LNCAP (cell line): ENCODE measurements at regions not wholly inside any gene's neighbourhood (a gene's known extent, or its start where the extent isn't known, plus 50 kb on each side); places are given as distances from the start of the nearest gene placed in this dataset.

Source experiments
- TF ChIP-seq, protein P1 (sequence below): fragments of 450-650 bp; IDR thresholded peaks from 2 replicates; pipeline ENCODE4 v1.5.1; 2017; ENCODE audit warnings: mild to moderate bottlenecking

GRCh38 chrX:45689971-45690370 lies 489.3 kb upstream of the DIPK2B start:
- TF ChIP-seq, protein P1, sequence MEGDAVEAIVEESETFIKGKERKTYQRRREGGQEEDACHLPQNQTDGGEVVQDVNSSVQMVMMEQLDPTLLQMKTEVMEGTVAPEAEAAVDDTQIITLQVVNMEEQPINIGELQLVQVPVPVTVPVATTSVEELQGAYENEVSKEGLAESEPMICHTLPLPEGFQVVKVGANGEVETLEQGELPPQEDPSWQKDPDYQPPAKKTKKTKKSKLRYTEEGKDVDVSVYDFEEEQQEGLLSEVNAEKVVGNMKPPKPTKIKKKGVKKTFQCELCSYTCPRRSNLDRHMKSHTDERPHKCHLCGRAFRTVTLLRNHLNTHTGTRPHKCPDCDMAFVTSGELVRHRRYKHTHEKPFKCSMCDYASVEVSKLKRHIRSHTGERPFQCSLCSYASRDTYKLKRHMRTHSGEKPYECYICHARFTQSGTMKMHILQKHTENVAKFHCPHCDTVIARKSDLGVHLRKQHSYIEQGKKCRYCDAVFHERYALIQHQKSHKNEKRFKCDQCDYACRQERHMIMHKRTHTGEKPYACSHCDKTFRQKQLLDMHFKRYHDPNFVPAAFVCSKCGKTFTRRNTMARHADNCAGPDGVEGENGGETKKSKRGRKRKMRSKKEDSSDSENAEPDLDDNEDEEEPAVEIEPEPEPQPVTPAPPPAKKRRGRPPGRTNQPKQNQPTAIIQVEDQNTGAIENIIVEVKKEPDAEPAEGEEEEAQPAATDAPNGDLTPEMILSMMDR = no peak

- TF ChIP-seq, protein P1 = no peak
Observed at GRCh38 chrX:45683914-45684313, 483.2 kb upstream of the DIPK2B start.

- TF ChIP-seq, protein P1 = no peak
Observed at GRCh38 chrX:45681891-45682290, 481.2 kb upstream of the DIPK2B start.

DNA sequence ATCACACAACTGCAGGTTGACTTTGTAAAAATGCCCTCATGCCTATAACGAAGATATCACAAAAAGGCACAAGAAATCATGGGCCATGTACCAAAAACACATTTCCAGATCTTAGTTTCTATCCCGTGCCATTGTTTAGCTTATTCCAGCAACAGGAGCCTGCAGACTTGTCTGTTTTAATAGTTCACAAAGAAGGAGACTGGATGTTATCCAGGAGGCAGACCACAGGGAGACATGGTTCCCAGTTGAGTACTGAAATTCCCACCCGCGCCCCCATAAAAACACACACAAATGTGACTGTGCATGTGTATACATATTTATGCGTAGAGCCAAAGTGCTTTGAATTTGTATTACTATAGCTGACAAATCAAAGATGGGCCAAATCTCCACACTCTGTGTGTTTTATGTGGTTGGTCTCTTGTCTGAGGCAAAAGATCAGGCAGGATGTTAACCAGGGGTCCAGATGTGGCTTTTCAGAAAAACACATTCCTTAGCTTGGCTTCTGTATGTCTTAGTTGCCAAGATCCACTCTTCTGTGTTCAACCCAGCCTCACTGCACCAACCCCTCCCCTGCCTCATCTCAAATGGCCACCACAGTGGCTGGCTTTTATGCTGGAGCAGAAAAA lies 469.2 kb upstream of the DIPK2B start:
- TF ChIP-seq, protein P1 = no peak

GRCh38 chrX:45668686-45669443 lies 468.2 kb upstream of the DIPK2B start:
- TF ChIP-seq, protein P1 = no peak

DNA sequence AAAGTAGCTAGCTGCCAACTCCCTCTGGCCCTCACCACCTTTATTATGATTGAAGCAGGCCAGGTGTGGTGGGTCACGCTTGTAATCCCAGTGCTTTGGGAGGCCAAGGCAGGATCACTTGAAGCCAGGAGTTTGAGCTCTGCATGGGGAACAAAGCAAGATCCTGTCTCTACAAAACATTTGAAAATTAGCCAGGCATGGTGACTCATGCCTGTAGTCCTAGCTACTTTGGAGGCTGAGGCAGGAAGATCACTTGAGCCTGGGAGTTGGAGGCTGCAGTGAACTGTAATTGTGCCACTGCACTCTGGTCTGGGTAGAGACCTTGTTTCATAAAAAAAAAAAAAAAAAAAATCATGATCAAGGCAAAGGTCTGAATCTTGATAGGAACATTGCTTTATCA lies 467.0 kb upstream of the DIPK2B start:
- TF ChIP-seq, protein P1 = no peak

DNA sequence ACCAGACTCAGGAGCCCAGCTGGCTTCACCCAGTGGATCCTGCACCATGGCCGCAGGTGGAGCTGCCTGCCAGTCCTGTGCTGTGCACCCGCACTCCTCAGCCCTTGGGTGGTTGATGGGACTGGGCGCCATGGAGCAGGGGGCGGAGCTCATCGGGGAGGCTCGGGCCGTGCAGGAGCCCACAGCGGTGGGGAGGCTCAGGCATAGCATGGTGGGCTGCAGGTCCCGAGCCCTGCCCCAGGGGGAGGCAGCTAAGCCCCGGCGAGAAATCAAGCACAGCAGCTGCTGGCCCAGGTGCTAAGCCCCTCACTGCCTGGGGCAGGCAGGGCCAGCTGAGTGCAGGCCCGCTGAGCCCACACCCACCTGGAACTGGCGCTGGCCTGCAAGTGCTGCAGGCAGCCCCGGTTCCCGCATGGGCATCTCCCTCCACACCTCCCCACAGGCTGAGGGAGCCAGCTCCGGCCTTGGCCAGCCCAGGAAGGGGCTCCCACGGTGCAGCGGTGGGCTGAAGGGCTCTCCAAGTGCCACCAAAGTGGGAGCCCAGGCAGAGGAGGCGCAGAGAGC lies 464.1 kb upstream of the DIPK2B start:
- TF ChIP-seq, protein P1 = no peak
